ENCODE measurements at regions not wholly inside any gene's neighbourhood (a gene's known extent, or its start where the extent isn't known, plus 50 kb on each side); places are given as distances from the start of the nearest gene placed in this dataset.

- ChIA-PET CTCF (no interaction called here), POLR2A (no interaction called here)
- DNase-seq (ENCODE audit: low read depth, low spot score) (no peak), FAIRE-seq (no peak)
- no peak overlapping the region for H3K4me2 ChIP-seq (ENCODE audit: insufficient read depth, low read length)
- H3K9me1 ChIP-seq (replicated peaks; ENCODE audit: control insufficient read depth, extremely low read depth, insufficient read depth, low read length), result no peaks in the 10 kb centered on the region
- no peak overlapping the region for H2AFZ ChIP-seq (ENCODE audit: low read depth, low read length)
- no peak overlapping the region for H3K4me3 ChIP-seq (replicated peaks in 1 of 3; ENCODE audit: insufficient read depth in 1 of 3, low read depth in 1 of 3, low read length in 3 of 3)
- no peak overlapping the region for H3K9ac ChIP-seq (replicated peaks; ENCODE audit: extremely low read depth, insufficient read depth, low read length)
- H3K36me3 ChIP-seq (ENCODE audit: control insufficient read depth in 2 of 2, extremely low read depth in 1 of 2, insufficient read depth in 2 of 2, low read length in 2 of 2), result no peaks in the 10 kb centered on the region
- no TSS peak for BruUV-seq (replicated peaks)
- no peaks in the 10 kb centered on the region for H4K20me1 ChIP-seq (replicated peaks; ENCODE audit: control insufficient read depth, extremely low read depth, insufficient read depth, low read length)
- H3K27ac ChIP-seq (ENCODE audit: insufficient read depth, low read depth, low read length), result no peak overlapping the region
- dilution Hi-C loops (cut with MboI; ENCODE audit: extremely low pct_ligation_motif_present, low sequenced_read_pairs), result no loop called here
- intact Hi-C loops (cut with micrococcal nuclease), result no loop called here
- H3K79me2 ChIP-seq (ENCODE audit: control insufficient read depth, insufficient read depth, low read length), result no peaks in the 10 kb centered on the region
- no peaks in the 10 kb centered on the region for H3K4me1 ChIP-seq (ENCODE audit: control insufficient read depth, extremely low read depth, insufficient read depth, low read length)
- H3K27me3 ChIP-seq (ENCODE audit: control insufficient read depth in 2 of 2, insufficient read depth in 2 of 2, low read length in 2 of 2), result no peaks in the 10 kb centered on the region
- TF ChIP-seq MYC (IDR thresholded peaks at IDR 0.05; ENCODE audit: low read depth, low read length) (no peak), JUN (IDR thresholded peaks at IDR 0.05; ENCODE audit: borderline replicate concordance, insufficient read depth, insufficient read length, low read depth) (no peak), MAX (IDR thresholded peaks at IDR 0.05; ENCODE audit: insufficient read depth, insufficient read length) (no peak), FOS (IDR thresholded peaks at IDR 0.05; ENCODE audit: borderline replicate concordance, insufficient read depth, low read length) (no peak), EZH2 (IDR thresholded peaks at IDR 0.05; ENCODE audit: borderline replicate concordance, low read depth, low read length, severe bottlenecking) (no peak)
- no peaks in the 10 kb centered on the region for H3K9me3 ChIP-seq (replicated peaks; ENCODE audit: control insufficient read depth, insufficient read depth, low read length)
These were observed 204.4 kb downstream of the PARM1 start for GRCh38 chr4:75137302-75137701.

GRCh38 chr4:75135068-75135825 is 202.3 kb downstream of the PARM1 start:
- no peaks in the 10 kb centered on the region for H3K4me1 ChIP-seq (ENCODE audit: control insufficient read depth, extremely low read depth, insufficient read depth, low read length)
- H3K27ac ChIP-seq (ENCODE audit: insufficient read depth, low read depth, low read length), result no peak overlapping the region
- no peaks in the 10 kb centered on the region for H3K36me3 ChIP-seq (ENCODE audit: control insufficient read depth in 2 of 2, extremely low read depth in 1 of 2, insufficient read depth in 2 of 2, low read length in 2 of 2)
- intact Hi-C loops (cut with micrococcal nuclease) (no loop called here), dilution Hi-C loops (cut with MboI; ENCODE audit: extremely low pct_ligation_motif_present, low sequenced_read_pairs) (no loop called here)
- H4K20me1 ChIP-seq (replicated peaks; ENCODE audit: control insufficient read depth, extremely low read depth, insufficient read depth, low read length), result no peaks in the 10 kb centered on the region
- H3K79me2 ChIP-seq (ENCODE audit: control insufficient read depth, insufficient read depth, low read length), result no peaks in the 10 kb centered on the region
- no peak for FAIRE-seq
- ChIA-PET CTCF (no interaction called here), POLR2A (no interaction called here)
- no peak overlapping the region for H2AFZ ChIP-seq (ENCODE audit: low read depth, low read length)
- no peaks in the 10 kb centered on the region for H3K9me3 ChIP-seq (replicated peaks; ENCODE audit: control insufficient read depth, insufficient read depth, low read length)
- no peaks in the 10 kb centered on the region for H3K9me1 ChIP-seq (replicated peaks; ENCODE audit: control insufficient read depth, extremely low read depth, insufficient read depth, low read length)
- H3K4me3 ChIP-seq (replicated peaks in 1 of 3; ENCODE audit: insufficient read depth in 1 of 3, low read depth in 1 of 3, low read length in 3 of 3), result no peak overlapping the region
- no peaks in the 10 kb centered on the region for H3K27me3 ChIP-seq (ENCODE audit: control insufficient read depth in 2 of 2, insufficient read depth in 2 of 2, low read length in 2 of 2)
- BruUV-seq (replicated peaks), result no TSS peak
- TF ChIP-seq FOS (IDR thresholded peaks at IDR 0.05; ENCODE audit: borderline replicate concordance, insufficient read depth, low read length), result no peak
- no peak for TF ChIP-seq MYC (IDR thresholded peaks at IDR 0.05; ENCODE audit: low read depth, low read length)
- no peak for TF ChIP-seq JUN (IDR thresholded peaks at IDR 0.05; ENCODE audit: borderline replicate concordance, insufficient read depth, insufficient read length, low read depth)
- no peak for TF ChIP-seq GATA2 (IDR thresholded peaks at IDR 0.05; ENCODE audit: insufficient read depth, insufficient read length, low read depth, low read length)
- no peak for TF ChIP-seq POLR2AphosphoS5 (IDR thresholded peaks at IDR 0.05; ENCODE audit: insufficient read depth, low read depth, low read length)
- no peak for TF ChIP-seq CTCF (IDR thresholded peaks at IDR 0.05; ENCODE audit: extremely low read depth in 1 of 2, insufficient read depth in 1 of 2, low read depth in 1 of 2, low read length in 2 of 2)
- TF ChIP-seq EZH2 (IDR thresholded peaks at IDR 0.05; ENCODE audit: borderline replicate concordance, low read depth, low read length, severe bottlenecking), result no peak
- no peak for TF ChIP-seq POLR2A (IDR thresholded peaks at IDR 0.05; ENCODE audit: low read depth, low read length)
- DNase-seq (ENCODE audit: low read depth, low spot score), result no peak
- H3K4me2 ChIP-seq (ENCODE audit: insufficient read depth, low read length), result no peak overlapping the region
- H3K9ac ChIP-seq (replicated peaks; ENCODE audit: extremely low read depth, insufficient read depth, low read length), result no peak overlapping the region

Measured in endothelial cell of umbilical vein (primary cell).